C4-2B (cell line): ENCODE measurements at regions not wholly inside any gene's neighbourhood (a gene's known extent, or its start where the extent isn't known, plus 50 kb on each side); places are given as distances from the start of the nearest gene placed in this dataset.

Experiments used
- ZFX ChIP-seq: fragments of 450-650 bp; IDR thresholded peaks from 2 replicates; pipeline ENCODE4 v1.6.1; 2017
- TF ChIP-seq, protein P1 (sequence below): fragments of 450-650 bp; conservative IDR thresholded peaks from 2 replicates; pipeline ENCODE4 v1.5.1; 2017; ENCODE audit warnings: mild to moderate bottlenecking

DNA sequence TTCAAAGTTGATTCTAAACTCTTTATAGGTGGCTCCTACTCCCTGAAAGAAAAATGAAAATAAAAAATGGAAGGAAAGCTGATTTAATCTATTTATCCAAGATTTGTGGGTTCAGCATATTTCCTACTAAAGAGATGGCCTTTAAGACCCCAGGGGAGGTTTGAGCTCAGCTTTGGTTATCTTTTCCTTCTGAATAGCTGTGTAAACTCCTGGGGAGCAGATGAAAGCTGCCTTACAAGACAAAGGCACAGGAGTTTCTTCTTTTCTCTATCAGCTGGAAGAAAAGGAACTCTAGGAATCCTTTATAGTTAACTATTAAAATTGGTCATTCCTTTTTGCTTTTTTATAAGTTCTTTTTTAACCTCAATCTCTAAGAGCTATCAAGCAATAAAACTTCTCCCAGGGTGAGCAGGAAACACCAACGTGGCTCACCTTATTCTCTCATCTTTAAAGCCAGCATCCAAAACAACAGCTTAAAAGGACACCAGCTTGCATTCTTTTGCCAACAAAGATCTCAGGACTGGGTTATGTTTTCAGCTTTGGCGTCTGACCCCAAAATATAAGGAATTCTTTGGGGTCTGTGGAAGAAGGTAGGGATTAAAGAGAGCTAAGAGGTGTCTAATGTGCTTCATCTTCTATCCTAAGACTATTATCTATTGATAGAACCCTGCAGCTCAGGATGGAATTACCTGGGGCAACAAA, 371.7 kb upstream of the KITLG start:
- TF ChIP-seq, protein P1, sequence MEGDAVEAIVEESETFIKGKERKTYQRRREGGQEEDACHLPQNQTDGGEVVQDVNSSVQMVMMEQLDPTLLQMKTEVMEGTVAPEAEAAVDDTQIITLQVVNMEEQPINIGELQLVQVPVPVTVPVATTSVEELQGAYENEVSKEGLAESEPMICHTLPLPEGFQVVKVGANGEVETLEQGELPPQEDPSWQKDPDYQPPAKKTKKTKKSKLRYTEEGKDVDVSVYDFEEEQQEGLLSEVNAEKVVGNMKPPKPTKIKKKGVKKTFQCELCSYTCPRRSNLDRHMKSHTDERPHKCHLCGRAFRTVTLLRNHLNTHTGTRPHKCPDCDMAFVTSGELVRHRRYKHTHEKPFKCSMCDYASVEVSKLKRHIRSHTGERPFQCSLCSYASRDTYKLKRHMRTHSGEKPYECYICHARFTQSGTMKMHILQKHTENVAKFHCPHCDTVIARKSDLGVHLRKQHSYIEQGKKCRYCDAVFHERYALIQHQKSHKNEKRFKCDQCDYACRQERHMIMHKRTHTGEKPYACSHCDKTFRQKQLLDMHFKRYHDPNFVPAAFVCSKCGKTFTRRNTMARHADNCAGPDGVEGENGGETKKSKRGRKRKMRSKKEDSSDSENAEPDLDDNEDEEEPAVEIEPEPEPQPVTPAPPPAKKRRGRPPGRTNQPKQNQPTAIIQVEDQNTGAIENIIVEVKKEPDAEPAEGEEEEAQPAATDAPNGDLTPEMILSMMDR: no peak
- TF ChIP-seq ZFX: no peak
